ENCODE measurements at regions not wholly inside any gene's neighbourhood (a gene's known extent, or its start where the extent isn't known, plus 50 kb on each side); places are given as distances from the start of the nearest gene placed in this dataset.

DNA sequence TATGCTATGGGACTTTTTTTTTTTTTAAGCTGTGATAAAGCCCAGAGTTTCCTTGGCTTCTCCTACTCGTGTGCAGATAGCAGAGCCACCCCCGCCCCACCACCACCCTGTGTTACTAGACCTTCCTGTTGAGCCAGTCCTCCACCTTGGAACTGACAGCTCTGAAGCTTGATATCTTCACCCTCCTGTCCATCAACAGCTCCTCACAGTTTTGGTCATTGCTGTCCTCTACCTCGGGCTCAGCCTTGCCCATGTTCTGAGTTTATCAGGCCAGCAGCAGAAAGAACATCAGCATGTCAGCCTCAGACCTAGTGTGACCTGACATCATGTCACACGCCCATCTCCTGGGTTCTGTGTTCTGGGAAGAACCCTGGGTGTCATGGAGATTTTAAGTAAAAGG lies 167.1 kb upstream of the RAI14 start:
- no peak for TF ChIP-seq YY1 (IDR thresholded peaks at IDR 0.05; ENCODE audit: low read depth)
- TF ChIP-seq NFIC (IDR thresholded peaks at IDR 0.05), result no peak
- TF ChIP-seq EGR1 (IDR thresholded peaks at IDR 0.05), result no peak
- no peak for TF ChIP-seq RAD21 (IDR thresholded peaks at IDR 0.05; ENCODE audit: low read depth)
- TF ChIP-seq, protein P1, sequence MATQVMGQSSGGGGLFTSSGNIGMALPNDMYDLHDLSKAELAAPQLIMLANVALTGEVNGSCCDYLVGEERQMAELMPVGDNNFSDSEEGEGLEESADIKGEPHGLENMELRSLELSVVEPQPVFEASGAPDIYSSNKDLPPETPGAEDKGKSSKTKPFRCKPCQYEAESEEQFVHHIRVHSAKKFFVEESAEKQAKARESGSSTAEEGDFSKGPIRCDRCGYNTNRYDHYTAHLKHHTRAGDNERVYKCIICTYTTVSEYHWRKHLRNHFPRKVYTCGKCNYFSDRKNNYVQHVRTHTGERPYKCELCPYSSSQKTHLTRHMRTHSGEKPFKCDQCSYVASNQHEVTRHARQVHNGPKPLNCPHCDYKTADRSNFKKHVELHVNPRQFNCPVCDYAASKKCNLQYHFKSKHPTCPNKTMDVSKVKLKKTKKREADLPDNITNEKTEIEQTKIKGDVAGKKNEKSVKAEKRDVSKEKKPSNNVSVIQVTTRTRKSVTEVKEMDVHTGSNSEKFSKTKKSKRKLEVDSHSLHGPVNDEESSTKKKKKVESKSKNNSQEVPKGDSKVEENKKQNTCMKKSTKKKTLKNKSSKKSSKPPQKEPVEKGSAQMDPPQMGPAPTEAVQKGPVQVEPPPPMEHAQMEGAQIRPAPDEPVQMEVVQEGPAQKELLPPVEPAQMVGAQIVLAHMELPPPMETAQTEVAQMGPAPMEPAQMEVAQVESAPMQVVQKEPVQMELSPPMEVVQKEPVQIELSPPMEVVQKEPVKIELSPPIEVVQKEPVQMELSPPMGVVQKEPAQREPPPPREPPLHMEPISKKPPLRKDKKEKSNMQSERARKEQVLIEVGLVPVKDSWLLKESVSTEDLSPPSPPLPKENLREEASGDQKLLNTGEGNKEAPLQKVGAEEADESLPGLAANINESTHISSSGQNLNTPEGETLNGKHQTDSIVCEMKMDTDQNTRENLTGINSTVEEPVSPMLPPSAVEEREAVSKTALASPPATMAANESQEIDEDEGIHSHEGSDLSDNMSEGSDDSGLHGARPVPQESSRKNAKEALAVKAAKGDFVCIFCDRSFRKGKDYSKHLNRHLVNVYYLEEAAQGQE (IDR thresholded peaks at IDR 0.05; ENCODE audit: low read depth), result no peak
- TF ChIP-seq EP300 (IDR thresholded peaks at IDR 0.05; ENCODE audit: borderline replicate concordance), result no peak
- TF ChIP-seq TAF1 (IDR thresholded peaks at IDR 0.05; ENCODE audit: low read depth), result no peak
- no peak for TF ChIP-seq TEAD4 (IDR thresholded peaks at IDR 0.05)
- no peak for TF ChIP-seq TCF12 (IDR thresholded peaks at IDR 0.05; ENCODE audit: low read depth)
- TF ChIP-seq, protein P2, sequence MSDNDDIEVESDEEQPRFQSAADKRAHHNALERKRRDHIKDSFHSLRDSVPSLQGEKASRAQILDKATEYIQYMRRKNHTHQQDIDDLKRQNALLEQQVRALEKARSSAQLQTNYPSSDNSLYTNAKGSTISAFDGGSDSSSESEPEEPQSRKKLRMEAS (IDR thresholded peaks at IDR 0.05), result no peak
- no peak for TF ChIP-seq CREB1 (IDR thresholded peaks at IDR 0.05; ENCODE audit: low read depth)
